Mesendoderm (in vitro differentiated cells): ENCODE measurements at regions not wholly inside any gene's neighbourhood (a gene's known extent, or its start where the extent isn't known, plus 50 kb on each side); places are given as distances from the start of the nearest gene placed in this dataset.

Experiments used
- DNase-seq: peaks from one replicate; pipeline ENCODE4 v3.0.0; 2013
- H2AK5ac ChIP-seq: 2 replicates; pipeline ENCODE4 v1.6.1; 2013; ENCODE audit warnings: low read length, inconsistent platforms
- H2BK120ac ChIP-seq: 2 replicates; pipeline ENCODE4 v1.6.1; 2013; ENCODE audit warnings: low read depth, mild to moderate bottlenecking, low read length, moderate library complexity, mixed read lengths
- H2BK15ac ChIP-seq: replicated peaks from 2 replicates; pipeline ENCODE4 v1.6.1; 2013; ENCODE audit warnings: low read depth, mild to moderate bottlenecking, moderate library complexity
- H2BK5ac ChIP-seq: 2 replicates; pipeline ENCODE4 v1.6.1; 2013; ENCODE audit warnings: low read length, inconsistent platforms
- H3K18ac ChIP-seq: 2 replicates; pipeline ENCODE4 v1.6.1; 2013; ENCODE audit warnings: mild to moderate bottlenecking, low read length, mixed read lengths
- H3K23ac ChIP-seq: one replicate; pipeline ENCODE4 v1.6.1; 2013; ENCODE audit warnings: low read length
- H3K27ac ChIP-seq: 2 replicates; pipeline ENCODE4 v1.5.1; 2013; ENCODE audit warnings: low read depth, mild to moderate bottlenecking, inconsistent platforms, low read length, moderate library complexity
- H3K27me3 ChIP-seq: 2 replicates; pipeline ENCODE4 v1.6.1; 2013; ENCODE audit warnings: low read length, control low read depth, mild to moderate bottlenecking, inconsistent platforms; ENCODE audit not compliant: insufficient read depth, poor library complexity
- H3K36me3 ChIP-seq: 2 replicates; pipeline ENCODE4 v1.6.1; 2013; ENCODE audit warnings: low read length, inconsistent platforms; ENCODE audit not compliant: control insufficient read depth, insufficient read depth
- H3K4ac ChIP-seq: one replicate; pipeline ENCODE4 v1.6.1; 2013; ENCODE audit warnings: low read depth, mild to moderate bottlenecking, low read length, moderate library complexity
- H3K4me1 ChIP-seq: 2 replicates; pipeline ENCODE4 v1.6.1; 2013; ENCODE audit warnings: low read depth, low read length, inconsistent platforms; ENCODE audit not compliant: control insufficient read depth
- H3K4me2 ChIP-seq: 2 replicates; pipeline ENCODE4 v1.6.1; 2013; ENCODE audit warnings: low read length
- H3K4me3 ChIP-seq: 2 replicates; pipeline ENCODE4 v1.5.1; 2013; ENCODE audit warnings: mild to moderate bottlenecking, low read length
- H3K56ac ChIP-seq: one replicate; pipeline ENCODE4 v1.6.1; 2013; ENCODE audit warnings: low read length
- H3K79me1 ChIP-seq: 2 replicates; pipeline ENCODE4 v1.6.1; 2013; ENCODE audit warnings: low read length, inconsistent platforms
- H3K79me2 ChIP-seq: 2 replicates; pipeline ENCODE4 v1.6.1; 2013; ENCODE audit warnings: mild to moderate bottlenecking, low read length; ENCODE audit not compliant: control insufficient read depth, insufficient read depth
- H3K9ac ChIP-seq: 2 replicates; pipeline ENCODE4 v1.6.1; 2013; ENCODE audit warnings: low read length, inconsistent platforms
- H4K5ac ChIP-seq: one replicate; pipeline ENCODE4 v1.6.1; 2013; ENCODE audit warnings: low read length
- H4K8ac ChIP-seq: one replicate; pipeline ENCODE4 v1.6.1; 2013; ENCODE audit warnings: low read depth, mild to moderate bottlenecking, control low read depth, low read length, moderate library complexity
- WGBS: extraction: QIAGEN DNeasy Blood & Tissue Kit; methylation state at CpG from one replicate; pipeline ENCODE4 v1.1.7; 2013; ENCODE audit warnings: low lambda C conversion rate, missing lambda C conversion rate; ENCODE audit not compliant: insufficient coverage; ENCODE audit errors: extremely low coverage; 5-methylcytosine and 5-hydroxymethylcytosine counted together

DNA sequence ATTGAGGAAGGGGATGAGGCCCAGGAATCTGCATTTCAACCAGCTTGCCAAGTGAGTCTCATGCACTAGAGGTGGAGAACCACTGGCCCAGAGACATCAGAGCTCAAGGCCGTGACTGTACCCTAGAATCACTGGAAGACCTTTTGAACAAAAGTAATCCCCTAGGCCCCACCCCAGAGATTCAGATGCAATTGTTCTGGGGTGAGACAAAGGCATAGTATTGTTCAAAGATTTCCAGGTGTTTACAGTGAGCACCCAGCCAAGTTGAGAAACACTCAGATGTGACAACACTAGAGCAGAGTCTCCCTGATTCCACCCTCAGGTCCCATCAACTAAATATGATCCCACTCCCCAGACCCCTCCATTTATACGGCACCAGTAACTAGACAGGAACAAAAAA is 290.3 kb upstream of the TLE3 start:
- Histone ChIP-seq H3K4me2 (no peak overlapping the region), H3K4me1 (no peaks in the 10 kb centered on the region), H4K5ac (no peak overlapping the region), H3K36me3 (no peaks in the 10 kb centered on the region), H3K27me3 (no peaks in the 10 kb centered on the region), H3K18ac (no peak overlapping the region), H3K56ac (no peak overlapping the region), H3K27ac (no peak overlapping the region), H3K23ac (no peak overlapping the region), H3K79me2 (no peaks in the 10 kb centered on the region), H3K4ac (no peak overlapping the region), H2BK120ac (no peak overlapping the region), H3K4me3 (no peak overlapping the region), H4K8ac (no peak overlapping the region), H2BK5ac (no peak overlapping the region), H3K79me1 (no peaks in the 10 kb centered on the region), H2AK5ac (no peak overlapping the region), H3K9ac (no peak overlapping the region), H2BK15ac (no peak overlapping the region)
- DNase-seq = no peak
- WGBS = no CpG with 5 or more reads among the region's 2 CpGs

DNA sequence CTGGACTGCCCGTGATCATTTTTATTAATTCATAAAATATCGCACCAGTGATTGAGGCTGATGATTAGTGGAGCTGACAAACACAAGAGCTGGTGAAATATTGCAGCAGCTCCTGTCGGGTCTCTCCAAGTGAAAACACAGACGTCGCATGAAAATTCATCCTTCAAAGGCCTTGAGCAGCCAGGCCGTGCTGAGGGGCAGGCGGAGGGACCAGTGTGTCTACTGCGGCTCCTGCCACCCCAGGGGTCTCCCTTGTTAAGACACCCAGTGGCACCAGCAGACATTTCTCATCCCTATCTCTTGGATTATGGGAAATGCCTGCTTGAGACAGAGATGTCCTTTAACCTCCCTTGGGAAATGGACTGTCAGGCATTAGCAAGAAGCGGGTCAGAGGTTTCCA is 289.4 kb upstream of the TLE3 start:
- Histone ChIP-seq H2BK15ac (no peak overlapping the region), H3K4ac (no peak overlapping the region), H3K4me1 (no peaks in the 10 kb centered on the region), H2AK5ac (no peak overlapping the region), H3K27me3 (no peaks in the 10 kb centered on the region), H2BK5ac (no peak overlapping the region), H3K9ac (no peak overlapping the region), H3K18ac (no peak overlapping the region), H3K56ac (no peak overlapping the region), H3K27ac (no peak overlapping the region), H3K79me2 (no peaks in the 10 kb centered on the region), H3K23ac (no peak overlapping the region), H2BK120ac (no peak overlapping the region), H4K5ac (no peak overlapping the region), H3K4me3 (no peak overlapping the region), H3K79me1 (no peaks in the 10 kb centered on the region), H3K4me2 (no peak overlapping the region), H3K36me3 (no peaks in the 10 kb centered on the region), H4K8ac (no peak overlapping the region)
- no CpG with 5 or more reads among the region's 9 CpGs for WGBS
- no peak for DNase-seq

DNA sequence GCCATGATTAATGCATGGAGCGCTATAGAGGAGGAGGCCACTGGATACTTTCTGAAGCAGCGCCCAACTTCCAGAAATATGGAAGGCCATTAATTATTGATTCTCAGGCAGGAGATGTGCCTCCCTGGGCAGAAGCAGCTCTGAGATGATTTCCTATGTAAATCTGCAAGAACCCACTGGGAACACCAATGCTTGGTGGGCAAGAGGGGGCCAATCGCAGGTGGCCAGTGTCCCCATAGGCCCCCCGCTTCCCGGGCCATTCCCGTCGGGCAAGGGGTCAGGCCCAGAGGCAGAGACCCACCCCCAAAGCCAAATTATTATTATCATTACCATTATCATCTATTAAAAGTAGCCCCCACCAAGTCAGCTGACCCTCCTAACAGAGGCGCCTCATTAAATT is 288.0 kb upstream of the TLE3 start:
- DNase-seq = no peak
- H3K4me2 ChIP-seq = no peak overlapping the region
- H4K5ac ChIP-seq = no peak overlapping the region
- no peak overlapping the region for H2BK5ac ChIP-seq
- H3K4ac ChIP-seq = no peak overlapping the region
- no peak overlapping the region for H2BK15ac ChIP-seq
- H2BK120ac ChIP-seq = no peak overlapping the region
- no peak overlapping the region for H3K4me3 ChIP-seq
- no peak overlapping the region for H3K9ac ChIP-seq
- H3K27me3 ChIP-seq = no peaks in the 10 kb centered on the region
- WGBS = no CpG with 5 or more reads among the region's 8 CpGs
- H2AK5ac ChIP-seq = no peak overlapping the region
- H3K27ac ChIP-seq = no peak overlapping the region
- H3K79me2 ChIP-seq = no peaks in the 10 kb centered on the region
- H3K36me3 ChIP-seq = no peaks in the 10 kb centered on the region
- H4K8ac ChIP-seq = no peak overlapping the region
- H3K4me1 ChIP-seq = no peaks in the 10 kb centered on the region
- no peak overlapping the region for H3K18ac ChIP-seq
- H3K79me1 ChIP-seq = no peaks in the 10 kb centered on the region
- no peak overlapping the region for H3K56ac ChIP-seq
- H3K23ac ChIP-seq = no peak overlapping the region

DNA sequence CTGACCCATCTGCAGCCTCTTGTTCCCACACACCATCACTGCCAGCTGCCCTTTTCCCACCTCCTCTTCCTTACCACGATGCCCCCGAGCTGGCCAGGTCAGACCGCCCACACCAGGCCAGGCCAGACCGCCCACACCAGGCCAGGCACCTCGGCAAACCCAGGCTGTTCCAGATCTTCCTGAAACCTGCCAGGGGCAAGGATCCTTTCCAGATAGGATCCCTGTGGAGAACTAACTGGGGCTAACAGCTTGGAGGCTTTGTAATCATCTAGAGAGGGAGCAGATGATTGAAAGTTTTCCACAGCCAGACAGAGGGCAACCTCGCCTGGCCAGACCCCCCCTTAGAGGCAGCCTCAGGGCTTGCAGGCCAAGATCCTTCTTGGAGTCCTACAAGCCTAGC is 287.3 kb upstream of the TLE3 start:
- no peak overlapping the region for H3K23ac ChIP-seq
- no peak for DNase-seq
- no peak overlapping the region for H3K18ac ChIP-seq
- H3K79me2 ChIP-seq = no peaks in the 10 kb centered on the region
- no peak overlapping the region for H3K4me3 ChIP-seq
- H3K4ac ChIP-seq = no peak overlapping the region
- H3K4me2 ChIP-seq = no peak overlapping the region
- no peaks in the 10 kb centered on the region for H3K4me1 ChIP-seq
- no peak overlapping the region for H3K9ac ChIP-seq
- H3K27me3 ChIP-seq = no peaks in the 10 kb centered on the region
- H3K27ac ChIP-seq = no peak overlapping the region
- H2BK120ac ChIP-seq = no peak overlapping the region
- no peak overlapping the region for H3K56ac ChIP-seq
- no peak overlapping the region for H2AK5ac ChIP-seq
- no peak overlapping the region for H2BK5ac ChIP-seq
- WGBS = no CpG with 5 or more reads among the region's 6 CpGs
- H3K36me3 ChIP-seq = no peaks in the 10 kb centered on the region
- H4K8ac ChIP-seq = no peak overlapping the region
- H3K79me1 ChIP-seq = no peaks in the 10 kb centered on the region
- H2BK15ac ChIP-seq = no peak overlapping the region
- no peak overlapping the region for H4K5ac ChIP-seq

DNA sequence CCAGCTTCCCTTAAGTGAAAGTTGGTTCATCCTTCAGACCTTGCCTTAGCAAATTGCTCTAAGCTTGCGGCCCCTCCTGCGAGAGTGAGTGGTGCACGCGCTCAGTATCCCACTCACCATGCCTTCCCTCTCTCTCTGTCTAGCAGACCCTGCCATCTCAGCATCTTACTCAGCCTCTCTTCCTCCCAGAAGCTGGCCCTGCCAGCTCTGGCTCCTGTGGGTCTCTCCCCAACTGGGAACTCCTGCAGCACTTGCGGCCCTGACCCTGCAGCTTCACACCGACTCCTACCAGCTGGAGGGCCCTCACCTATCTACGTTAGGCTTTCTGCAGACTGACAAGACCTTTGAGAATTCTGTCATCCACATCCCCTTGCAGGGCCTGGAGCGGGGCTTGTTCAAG is 286.1 kb upstream of the TLE3 start:
- WGBS = no CpG with 5 or more reads among the region's 8 CpGs
- no peak for DNase-seq
- H3K79me1 ChIP-seq = no peaks in the 10 kb centered on the region
- H3K36me3 ChIP-seq = no peaks in the 10 kb centered on the region
- no peak overlapping the region for H3K23ac ChIP-seq
- H2BK5ac ChIP-seq = no peak overlapping the region
- no peaks in the 10 kb centered on the region for H3K27me3 ChIP-seq
- no peak overlapping the region for H2BK120ac ChIP-seq
- H3K4ac ChIP-seq = no peak overlapping the region
- H3K4me1 ChIP-seq = no peaks in the 10 kb centered on the region
- no peak overlapping the region for H2AK5ac ChIP-seq
- H3K18ac ChIP-seq = no peak overlapping the region
- no peak overlapping the region for H3K4me3 ChIP-seq
- H2BK15ac ChIP-seq = no peak overlapping the region
- no peak overlapping the region for H4K8ac ChIP-seq
- H3K4me2 ChIP-seq = no peak overlapping the region
- H3K56ac ChIP-seq = no peak overlapping the region
- no peaks in the 10 kb centered on the region for H3K79me2 ChIP-seq
- no peak overlapping the region for H3K9ac ChIP-seq
- H4K5ac ChIP-seq = no peak overlapping the region
- H3K27ac ChIP-seq = no peak overlapping the region

DNA sequence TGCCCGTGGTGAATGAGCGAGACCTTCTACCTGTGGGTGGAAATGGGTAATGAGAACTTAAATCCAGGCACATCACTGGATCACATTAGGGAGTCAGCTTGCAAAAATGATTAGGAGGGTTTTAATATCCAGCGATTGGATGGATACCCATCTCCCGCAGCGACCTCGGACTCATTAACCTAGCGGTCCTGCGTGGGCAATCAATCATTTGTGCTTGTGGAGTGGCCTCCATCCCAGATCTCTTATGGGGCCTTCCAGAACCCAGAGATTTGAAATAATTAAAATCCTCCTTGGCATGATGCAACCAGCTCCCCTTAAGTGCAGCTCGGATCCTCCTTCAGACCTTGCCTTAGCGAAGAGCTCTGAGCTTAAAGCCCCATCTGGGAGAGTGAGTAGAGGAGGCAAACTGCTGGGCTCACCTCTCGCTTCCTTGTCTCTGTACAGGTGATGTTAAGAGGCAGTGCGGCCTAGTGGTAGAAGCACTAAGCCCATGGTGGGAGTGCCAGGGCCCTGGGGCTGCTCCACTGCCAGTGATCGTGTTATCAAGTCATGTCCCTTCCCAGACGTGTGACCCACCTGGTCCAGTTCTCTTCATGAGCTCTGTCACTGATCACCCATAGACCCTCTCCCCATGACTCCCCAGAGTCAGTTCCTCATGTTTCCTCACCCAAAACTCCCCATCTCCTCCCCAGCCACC is 285.2 kb upstream of the TLE3 start:
- Histone ChIP-seq H3K9ac (no peak overlapping the region), H3K4me3 (no peak overlapping the region), H4K5ac (no peak overlapping the region), H3K4ac (no peak overlapping the region), H2BK5ac (no peak overlapping the region), H3K79me1 (no peaks in the 10 kb centered on the region), H2BK15ac (no peak overlapping the region), H4K8ac (no peak overlapping the region), H3K4me2 (no peak overlapping the region), H3K56ac (no peak overlapping the region), H3K18ac (no peak overlapping the region), H3K27me3 (no peaks in the 10 kb centered on the region), H2AK5ac (no peak overlapping the region), H3K79me2 (no peaks in the 10 kb centered on the region), H2BK120ac (no peak overlapping the region), H3K36me3 (no peaks in the 10 kb centered on the region), H3K27ac (no peak overlapping the region), H3K4me1 (no peaks in the 10 kb centered on the region), H3K23ac (no peak overlapping the region)
- WGBS = no CpG with 5 or more reads among the region's 14 CpGs
- DNase-seq = no peak
